ENCODE measurements at regions not wholly inside any gene's neighbourhood (a gene's known extent, or its start where the extent isn't known, plus 50 kb on each side); places are given as distances from the start of the nearest gene placed in this dataset.
"Not testable (repeated sequence)": the region's sequence is repeated elsewhere in the genome, so short reads cannot be mapped to it uniquely, and the experiment has no call there.

DNA sequence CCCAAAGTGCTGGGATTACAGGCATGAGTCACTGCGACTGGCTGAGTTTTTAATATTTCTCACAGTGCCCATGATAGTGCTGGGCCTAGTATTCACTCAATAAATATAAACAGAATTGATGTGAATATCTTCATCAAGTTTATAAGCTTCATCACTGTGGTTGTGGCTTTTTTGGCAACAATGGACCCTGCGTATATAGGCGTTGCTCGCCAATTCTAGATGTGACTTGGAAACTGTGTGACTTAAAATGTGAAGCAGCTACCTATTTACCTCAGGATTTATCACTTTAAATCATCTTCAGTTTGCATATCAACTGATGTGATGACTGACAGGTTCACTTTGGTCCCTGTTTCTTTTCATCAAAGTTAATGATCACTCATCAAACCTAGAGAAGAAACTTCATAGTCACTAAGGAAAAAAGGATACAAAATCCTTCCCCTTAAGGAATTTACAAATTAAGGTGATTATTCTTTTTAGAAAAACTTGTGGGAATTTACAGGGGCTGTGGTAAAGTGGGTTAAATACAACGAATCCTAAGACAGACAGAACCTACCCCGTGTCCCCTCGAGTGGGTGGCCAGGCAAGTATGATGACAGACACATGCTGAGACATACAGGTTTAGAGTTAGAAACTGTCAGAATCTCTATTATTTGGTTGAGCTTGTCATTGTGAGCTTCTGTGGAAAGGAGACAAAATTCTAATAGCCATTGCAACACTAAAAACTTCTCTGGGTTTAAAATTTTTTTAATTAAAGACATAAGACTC lies 101.3 kb downstream of the AKAP11 start:
- DNase-seq, result no peak

DNA sequence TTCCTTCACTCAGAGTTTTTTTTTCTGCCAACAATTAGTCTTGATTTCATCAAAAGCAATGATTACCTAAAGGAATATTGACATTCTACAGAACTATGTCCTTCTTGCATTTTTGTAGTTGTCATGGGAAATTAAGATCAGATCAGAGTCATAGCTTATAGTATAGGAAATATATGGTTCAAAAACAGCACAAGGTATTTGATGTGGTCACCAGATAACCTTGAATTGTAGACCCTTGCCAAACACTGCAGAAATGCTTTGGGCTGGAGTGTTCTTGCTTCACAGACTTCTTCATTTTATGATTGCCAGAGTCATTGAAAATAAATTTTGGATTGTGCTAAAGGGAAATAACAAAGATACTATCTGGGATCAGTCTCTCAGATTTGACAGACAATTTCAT lies 103.7 kb downstream of the AKAP11 start:
- DNase-seq, result no peak

DNA sequence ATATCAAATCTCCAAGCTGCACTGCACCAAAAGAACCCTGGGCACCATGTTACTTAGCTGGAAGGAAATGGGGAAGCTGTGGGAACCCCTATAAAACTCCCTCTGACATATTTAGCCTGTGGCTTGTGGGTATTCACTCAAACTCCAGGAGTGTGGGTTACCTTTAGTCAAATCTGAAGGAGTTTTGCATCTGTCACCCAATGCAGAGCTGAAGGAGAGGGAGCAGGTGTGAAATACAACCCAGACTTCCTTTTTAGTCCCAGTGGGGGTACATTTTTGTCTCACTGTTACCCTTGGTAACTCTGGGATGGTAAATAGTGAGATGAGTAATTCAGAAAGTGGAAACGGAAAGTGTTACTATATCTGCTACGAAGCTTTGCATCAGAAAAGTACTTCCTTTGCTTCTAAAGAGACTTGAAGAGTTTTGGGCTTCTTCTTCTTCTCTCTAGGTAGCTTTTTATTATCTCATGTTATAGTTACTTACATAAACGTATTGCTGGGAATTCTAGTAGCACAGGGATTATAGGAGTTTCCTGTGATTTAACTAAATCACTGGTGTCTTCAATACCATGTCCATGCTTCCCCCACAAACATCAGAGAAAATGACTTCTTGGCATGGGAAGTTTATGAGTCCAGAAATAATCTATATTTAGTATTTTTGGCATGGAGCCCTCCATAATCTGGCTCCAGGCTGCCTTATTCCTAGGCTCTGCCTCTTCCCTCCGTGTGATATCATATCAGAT lies 105.9 kb downstream of the AKAP11 start:
- no peak for DNase-seq

DNA sequence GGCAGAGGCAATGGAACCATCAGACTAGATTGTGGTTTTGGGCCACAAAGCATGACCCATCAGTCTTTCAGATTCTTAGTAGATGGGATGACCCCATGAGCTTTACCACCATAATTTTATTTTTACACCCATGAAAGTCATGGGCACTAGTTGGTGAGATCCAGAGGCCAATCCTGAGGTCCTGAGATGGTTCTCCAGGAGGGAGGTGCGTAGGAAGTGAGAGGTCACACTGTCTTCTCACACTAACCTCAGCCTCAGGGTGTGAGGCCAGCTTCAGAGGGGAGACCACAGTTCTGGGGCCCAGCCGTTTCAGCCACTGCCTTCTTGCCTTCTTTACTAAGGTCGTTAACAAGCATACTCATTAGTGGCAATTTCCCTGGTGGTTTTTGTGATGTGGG lies 106.4 kb downstream of the AKAP11 start:
- no peak for DNase-seq

DNA sequence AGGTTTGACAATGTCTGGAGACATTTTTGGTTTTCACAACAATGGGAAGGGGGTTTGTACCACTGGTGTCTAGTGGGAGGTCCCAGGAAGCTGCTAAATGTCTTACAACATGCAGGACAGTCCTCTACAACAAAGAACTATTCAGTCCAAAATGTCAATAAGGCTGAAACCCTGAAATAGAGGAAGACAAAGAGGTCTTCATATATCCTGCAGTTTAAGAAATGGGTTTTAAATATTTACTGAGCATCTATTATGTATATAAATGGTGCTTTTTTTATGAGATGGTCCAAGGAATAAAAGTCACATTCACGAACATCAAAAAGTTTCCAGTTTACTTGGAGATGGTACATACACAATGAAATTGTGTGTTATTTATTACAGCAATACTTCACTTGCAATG lies 107.3 kb downstream of the AKAP11 start:
- no peak for DNase-seq

DNA sequence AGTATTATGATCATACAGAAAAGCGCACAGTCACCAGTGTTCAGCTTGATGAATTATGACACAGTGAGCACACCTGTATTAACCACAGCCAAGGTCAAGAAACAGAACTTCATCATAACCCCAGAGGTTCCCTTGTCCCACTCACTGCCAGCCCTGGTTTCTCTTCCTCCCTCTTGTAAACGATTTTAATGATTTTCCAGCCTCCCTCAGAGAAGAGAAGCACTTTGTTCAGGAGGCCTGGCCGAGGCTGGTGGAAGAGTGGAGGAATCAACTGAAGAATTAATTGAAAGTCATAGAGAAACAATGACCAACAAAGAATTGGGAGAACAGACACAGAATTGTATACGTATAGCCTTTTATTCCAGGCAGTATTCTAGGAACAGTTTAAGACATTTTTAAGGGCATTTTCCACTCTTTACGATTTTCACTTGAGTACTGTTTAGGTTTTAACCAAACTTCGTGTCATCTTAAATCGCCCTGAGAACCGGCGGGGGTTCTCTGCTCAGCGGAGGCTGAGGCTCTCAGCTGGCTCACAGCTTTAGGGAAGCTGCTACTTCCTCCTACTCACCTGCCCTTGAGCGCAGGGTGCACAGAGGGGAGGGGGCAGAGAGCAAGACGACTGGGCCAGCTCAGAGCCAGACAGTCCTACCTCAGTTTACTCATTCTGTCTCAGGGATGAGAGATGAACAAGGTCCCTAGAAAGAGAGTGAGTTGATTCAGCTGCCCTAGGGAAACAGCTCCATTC lies 108.6 kb downstream of the AKAP11 start:
- DNase-seq, result no peak

DNA sequence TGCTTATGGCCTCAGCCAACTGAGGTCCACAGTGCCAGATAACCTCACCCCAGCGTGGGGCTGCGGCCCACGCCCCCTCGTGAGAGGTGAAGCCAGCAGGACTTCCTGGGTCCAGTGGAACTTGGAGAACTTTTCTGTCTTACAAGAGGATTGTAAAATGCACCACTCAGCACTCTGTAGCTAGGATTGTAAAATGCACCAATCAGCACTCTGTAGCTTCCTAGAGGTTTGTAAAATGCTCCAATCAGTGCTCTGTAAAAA lies 109.1 kb downstream of the AKAP11 start:
- no peak for DNase-seq

DNA sequence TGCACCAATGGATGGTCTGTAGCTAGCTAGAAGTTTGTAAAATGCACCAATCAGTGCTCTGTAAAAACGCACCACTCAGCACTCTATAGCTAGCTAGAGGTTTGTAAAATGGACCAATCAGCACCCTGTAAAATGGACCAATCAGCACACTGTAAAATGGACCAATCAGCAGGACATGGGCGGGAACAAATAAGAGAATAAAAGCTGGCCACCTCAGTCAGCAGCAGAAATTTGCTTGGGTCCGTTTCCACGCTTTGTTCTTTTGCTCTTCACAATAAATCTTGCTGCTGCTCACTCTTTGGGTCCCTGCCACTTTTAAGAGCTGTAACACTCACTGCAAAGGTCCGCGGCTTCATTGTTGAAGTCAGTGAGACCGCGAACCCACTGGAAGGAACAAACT lies 109.5 kb downstream of the AKAP11 start:
- DNase-seq, result not testable (repeated sequence)

DNA sequence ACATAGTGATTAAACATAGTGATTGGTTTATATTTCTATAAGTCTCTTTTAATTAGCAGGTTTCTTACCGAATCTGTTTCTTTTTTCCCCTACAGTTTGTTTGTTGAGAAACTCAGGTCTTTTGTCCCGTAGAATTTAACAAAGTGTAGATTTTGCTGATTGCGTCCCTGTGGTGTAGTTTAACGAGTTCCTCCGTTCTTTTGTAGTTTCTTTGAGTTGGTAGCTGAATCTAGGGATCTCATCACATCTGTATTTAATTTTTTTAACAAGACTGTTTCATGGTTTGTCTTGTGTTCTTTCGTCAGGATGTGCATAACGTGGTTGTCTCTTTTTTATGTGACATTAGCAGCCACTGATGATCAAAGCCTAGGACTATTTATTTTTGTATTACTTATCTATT lies 111.1 kb downstream of the AKAP11 start:
- DNase-seq, result no peak

DNA sequence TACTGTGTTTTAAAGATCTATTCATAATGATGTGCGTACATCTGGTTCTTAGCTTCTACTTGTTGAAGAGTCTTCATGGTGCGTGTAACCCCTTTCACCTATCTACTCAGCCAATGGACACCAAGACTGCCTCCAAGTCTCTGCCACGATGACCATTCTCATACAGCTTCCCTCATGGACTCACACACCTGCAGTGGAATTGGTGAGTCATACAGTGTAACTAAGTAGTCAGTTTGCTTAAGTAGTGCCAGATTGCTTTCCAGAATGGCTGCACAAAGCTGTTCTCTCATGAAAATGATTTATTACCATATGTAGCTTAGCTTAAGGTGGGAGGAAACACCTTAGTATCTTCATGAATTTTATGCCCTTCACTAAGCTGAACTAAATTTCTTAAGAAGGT lies 112.3 kb downstream of the AKAP11 start:
- DNase-seq, result no peak

DNA sequence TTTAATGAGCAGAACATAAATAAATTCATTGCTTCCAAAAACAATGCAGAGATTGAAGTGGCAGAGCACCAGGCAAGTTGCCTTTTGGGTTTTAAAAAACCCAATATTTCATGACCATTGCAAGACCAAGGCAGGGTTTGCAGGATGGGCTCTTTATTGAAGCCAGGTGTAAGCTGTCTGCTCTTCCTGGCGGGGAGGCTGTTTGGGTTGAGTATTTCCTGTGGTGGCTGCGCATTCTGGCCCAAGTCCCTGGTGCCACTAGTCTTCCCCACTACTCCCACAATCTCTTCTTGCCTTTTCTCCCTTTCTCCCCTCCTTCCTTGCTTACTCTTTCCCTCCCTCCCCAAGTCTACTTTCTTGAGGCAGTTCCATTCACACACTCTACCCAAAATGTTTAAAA lies 116.4 kb downstream of the AKAP11 start:
- DNase-seq, result no peak

DNA sequence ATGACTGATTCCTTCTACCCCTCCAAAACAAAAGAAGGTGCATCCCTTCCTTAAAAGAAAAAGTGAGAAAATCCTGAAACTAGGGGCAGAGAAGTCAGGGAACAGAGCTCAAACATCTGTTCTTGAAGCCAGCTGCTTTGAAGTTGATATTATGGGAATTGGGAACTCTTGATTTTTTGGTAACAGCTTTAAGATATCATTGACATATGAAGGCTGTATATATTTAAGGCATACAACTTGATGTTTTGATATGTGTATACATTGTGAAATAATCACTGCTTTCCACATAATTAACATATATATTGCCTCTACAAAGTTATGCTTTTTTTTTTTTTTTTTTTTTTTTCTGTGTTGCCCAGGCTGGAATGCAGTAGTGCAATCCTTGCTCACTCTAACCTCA lies 117.1 kb downstream of the AKAP11 start:
- DNase-seq, result no peak

DNA sequence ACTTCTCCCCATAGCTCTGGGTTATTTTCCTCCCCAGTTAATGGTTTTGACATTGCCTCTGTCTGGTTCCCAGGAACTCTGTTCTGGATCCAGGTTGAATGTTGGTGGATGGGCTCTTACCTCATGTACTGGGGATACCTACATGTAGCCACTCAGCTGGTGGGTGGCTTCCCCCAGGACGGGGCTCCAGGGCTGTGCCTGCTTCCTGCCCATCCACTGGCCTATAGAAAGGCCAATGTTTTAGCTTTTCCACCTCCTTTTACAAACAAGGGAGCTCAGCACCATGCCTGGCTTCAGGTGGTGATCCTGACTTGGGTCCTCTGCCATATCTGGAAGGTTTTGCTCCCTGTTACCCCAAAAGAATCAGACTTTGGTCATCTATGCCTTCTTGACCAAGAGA lies 120.2 kb downstream of the AKAP11 start:
- no peak for DNase-seq

DNA sequence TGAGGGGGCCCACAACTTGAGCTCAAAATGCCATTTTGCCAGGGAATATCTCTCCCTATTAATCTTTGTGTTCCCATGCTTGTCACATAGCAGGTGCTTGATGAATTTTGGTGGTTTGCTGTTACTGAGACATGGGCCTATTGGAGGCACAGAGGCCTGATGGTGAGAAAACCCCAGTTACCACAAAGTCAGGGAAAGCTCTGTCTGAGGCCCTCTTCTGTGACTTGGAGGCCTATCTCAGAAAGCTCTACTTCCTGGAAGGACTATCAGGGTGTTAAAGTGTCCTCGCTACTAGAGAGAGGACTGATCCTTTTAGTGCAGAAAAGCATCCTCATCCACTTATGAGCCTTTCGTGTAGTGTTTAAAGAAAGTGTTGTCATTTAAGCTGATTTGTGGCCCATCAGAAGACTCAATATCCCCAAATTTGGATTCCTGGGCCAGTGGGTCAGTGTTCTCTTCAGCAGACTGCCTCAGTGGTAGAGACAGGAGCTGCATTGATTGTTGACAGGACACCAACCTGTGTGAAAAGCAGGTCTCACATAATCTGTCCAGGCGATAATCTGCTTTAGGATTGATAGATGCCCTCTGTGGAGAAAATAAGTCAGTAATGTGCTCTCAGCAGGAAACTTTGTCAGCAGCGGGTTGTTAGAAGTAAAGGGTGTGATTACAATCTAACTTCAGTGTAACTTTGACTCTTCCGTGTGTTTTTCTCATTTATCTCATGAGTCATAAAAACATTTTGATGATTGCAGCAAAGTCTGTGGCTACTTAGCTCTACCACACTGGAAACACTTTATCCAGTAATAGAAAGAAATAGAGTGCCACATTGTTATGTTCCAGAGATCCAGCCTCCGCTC lies 121.0 kb downstream of the AKAP11 start:
- peak; percentile 85 for DNase-seq

DNA sequence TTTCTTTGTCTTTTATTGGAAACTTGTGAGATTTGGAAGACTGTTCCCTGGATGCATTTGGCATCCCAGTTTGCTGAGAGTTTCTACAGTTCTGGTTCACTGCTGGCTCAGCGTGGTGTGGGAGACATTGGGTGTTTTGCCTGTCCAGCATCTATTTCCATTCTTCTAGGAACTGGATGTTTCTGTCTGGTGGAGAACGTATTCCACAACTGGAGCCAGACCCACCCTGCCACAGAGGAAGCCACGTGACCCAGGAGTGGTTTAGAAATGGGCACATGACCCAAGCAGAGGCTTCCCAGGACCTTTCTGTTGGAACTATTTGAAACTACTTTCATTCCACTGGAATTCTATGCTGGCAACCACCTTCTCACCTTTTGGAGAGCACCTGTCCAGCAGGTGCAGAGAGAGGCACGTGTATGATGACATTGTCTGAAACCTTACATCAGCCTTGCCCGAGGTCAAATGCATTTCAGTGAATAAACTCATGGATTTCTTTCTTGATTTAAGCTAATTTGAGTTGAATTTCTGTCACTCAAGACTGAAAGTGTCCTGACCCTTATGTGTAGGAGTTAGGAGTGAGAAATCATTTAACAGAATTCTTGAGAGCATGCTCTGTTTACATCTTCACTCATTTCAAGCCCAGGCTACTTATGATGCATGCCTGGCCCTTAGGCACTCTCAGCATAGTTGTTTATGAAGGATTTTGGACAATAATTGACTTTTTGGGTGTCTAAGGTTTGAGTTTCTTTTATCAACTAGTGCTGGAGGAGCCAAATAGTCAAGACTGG lies 121.8 kb downstream of the AKAP11 start:
- no peak for DNase-seq

DNA sequence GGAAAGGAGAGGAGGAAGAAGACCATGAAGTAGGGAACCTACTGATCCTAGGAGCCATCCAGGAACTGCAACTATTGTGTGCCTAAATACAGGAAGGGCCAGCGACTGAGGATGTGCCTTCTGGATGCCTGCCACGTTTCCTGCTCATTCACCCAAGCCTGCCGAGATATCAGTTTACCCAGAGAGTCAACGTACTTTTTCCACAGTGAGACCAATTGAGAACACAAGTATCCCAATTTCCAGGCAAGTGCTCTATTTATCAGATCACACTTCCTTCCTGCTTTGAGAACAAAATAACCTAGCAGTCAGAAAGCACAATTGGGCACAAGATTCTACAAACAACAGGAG lies 122.4 kb downstream of the AKAP11 start:
- no peak for DNase-seq

DNA sequence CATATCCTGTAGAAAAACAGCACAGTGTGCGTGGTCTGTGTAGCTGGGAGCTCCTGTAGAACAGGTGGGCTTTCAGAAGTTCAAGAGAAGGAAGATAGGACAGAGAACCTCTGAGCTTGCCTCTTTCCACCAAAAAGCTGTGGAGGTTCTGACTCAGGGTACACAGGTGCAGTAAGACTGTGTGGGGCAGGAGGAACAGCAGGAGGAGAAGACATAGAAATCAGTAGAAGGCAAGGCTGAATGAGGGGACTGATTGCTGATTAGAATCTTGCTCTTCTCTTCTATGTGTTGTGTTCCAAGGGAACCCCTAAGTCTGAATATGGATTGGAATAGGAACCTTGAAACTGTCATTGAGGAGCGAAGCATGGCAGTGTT lies 122.7 kb downstream of the AKAP11 start:
- DNase-seq, result no peak

DNA sequence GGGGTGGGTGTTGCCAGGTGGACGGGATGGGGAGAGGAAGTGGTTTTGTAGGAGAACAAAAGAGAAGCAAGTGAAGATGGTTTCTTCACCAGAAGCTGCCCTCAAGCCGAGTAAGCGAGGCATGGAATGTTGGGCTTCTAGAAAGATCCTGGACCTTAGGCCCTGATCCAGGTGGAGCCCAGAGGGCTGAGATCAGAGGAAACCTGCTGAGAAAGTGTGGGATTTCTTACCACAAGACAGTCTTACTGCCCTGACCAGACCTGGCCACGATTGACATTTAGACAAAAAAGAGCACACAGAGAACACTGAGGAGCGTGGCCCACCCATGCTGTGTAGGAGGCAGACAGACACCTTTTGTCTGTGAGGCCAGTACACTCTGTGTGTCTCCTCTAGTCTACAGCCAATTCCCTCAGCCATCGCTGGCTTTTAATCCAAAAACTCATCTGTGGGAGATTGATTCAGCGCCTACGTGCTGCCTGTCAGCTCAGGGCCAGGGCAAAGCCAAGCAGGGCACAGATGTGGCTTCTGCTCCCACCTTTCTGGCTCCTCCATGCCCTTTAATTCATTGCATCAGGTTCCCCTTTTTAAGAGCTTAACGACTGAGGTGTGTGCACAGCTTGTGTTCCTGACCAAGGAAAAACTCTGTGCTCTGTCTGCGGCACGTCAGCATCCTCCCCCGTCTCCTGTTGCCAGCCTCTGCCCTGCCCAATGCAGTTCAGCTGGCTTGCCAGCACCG lies 123.3 kb downstream of the AKAP11 start:
- DNase-seq, result no peak

DNA sequence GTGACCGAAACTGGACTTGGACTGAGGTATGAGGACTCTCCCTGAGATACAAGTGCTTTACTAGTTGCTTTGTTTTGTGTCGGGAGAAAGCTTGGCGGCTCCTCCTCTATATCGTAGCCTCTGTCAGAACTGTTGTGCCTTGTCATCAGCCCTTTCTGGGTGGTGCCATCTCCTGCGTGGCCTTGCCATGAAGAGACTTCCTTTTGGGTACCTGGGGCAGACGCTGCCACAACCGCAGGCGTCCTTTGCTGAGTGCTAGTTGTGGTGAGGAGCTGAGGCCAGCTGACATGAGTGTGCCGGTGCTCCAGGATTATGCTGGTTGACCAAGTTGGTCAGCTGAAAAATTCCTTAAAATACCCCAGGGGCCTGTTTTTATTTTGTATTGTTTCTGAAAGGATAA lies 124.5 kb downstream of the AKAP11 start:
- DNase-seq, result no peak

DNA sequence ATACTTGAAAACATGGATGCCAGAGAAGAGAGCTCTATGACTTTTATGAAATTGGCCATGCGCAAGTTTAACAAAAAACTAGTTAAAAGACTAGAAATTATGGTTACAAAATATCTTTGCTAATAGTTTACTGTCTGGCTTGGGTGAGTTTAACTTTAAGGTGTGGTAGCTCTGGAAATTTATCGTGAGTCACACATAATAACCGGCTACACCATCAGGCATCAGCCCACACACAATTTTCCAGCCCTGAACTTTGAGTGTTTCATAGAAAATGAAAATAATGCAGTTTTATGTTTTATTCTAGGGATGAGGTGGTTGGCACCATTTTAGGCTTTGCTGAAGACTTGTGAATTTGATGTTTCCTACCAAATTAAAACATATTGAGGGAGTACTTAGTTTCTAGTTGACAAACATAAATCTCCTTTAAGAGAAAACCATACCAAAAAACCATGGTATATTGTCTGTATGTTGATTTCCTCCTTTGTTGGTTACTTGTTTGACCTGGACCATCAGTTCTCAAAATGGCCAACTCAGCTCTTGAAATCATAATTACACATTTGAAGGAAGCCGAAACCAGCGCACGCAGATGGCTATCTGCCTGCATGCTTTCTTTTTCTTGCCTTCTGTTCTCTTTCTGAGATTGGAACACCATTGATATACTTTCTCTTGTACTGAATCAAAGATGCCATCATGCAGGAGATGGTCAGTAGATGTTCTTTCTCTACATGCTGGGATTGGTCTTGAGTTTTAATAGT lies 125.1 kb downstream of the AKAP11 start:
- DNase-seq, result no peak

DNA sequence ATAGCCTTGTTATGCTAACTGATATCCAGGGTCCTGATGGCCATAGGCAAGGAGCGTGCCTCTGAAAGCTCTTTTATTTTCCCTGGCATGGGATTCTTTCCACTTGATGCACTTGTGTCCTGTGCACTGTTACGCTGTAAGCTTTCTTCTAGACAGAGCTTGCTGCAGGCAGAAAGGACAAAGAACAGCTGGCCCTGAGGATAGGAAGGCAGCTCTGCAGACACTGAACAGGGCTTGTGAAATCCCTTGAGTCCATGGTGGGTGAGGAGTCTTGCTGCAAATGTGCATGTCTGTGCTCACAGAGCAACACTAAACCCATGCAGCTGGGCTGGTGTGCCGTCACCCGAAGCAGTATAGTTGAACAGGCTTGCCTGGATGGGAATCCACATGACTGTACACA lies 126.6 kb downstream of the AKAP11 start:
- peak; percentile 13 for DNase-seq

Data from NCI-H82 (cell line).